ENCODE measurements at regions not wholly inside any gene's neighbourhood (a gene's known extent, or its start where the extent isn't known, plus 50 kb on each side); places are given as distances from the start of the nearest gene placed in this dataset.

GRCh38 chr2:552906-553305 is 124.3 kb downstream of the TMEM18 start:
- WGBS (ENCODE audit: low lambda C conversion rate) = 54% methylated on average over 14 of the region's 14 CpGs
- H2AFZ ChIP-seq (ENCODE audit: low read depth) = no peak overlapping the region
- H3K4me3 ChIP-seq (ENCODE audit: low read depth in 2 of 2, low read length in 1 of 2) = no peak overlapping the region
- no peaks in the 10 kb centered on the region for H3K27me3 ChIP-seq (ENCODE audit: insufficient read depth)
- H3K27ac ChIP-seq (ENCODE audit: low read depth in 2 of 2, low read length in 1 of 2) = no peak overlapping the region
- H3K36me3 ChIP-seq (replicated peaks in 1 of 2; ENCODE audit: control insufficient read depth in 1 of 2, insufficient read depth in 2 of 2, low read length in 1 of 2) = no peaks in the 10 kb centered on the region
- H3F3A ChIP-seq (replicated peaks; ENCODE audit: insufficient read depth) = no peaks in the 10 kb centered on the region
- no peaks in the 10 kb centered on the region for H3K9me2 ChIP-seq
- no peak for DNase-seq
- H4K20me1 ChIP-seq (ENCODE audit: insufficient read depth) = no peaks in the 10 kb centered on the region
- TF ChIP-seq POLR2AphosphoS5 (IDR thresholded peaks at IDR 0.05; ENCODE audit: low read depth, low read length) (no peak), RAD21 (IDR thresholded peaks at IDR 0.05; ENCODE audit: low read length) (no peak), MAX (IDR thresholded peaks at IDR 0.05; ENCODE audit: low read depth) (no peak), JUND (IDR thresholded peaks at IDR 0.05) (no peak), ELF1 (IDR thresholded peaks at IDR 0.05) (no peak)
- ChIA-PET CTCF (interaction anchor here (0.8 to 1.3 kb wide), 4 partner anchors 16 to 83 kb away, joined by 3 to 8 read pairs (median 4); no protein-coding TSS in a partner anchor), POLR2A (no interaction called here)
- H3K9ac ChIP-seq = no peak overlapping the region
- no peak overlapping the region for H3K4me2 ChIP-seq
- H3K9me3 ChIP-seq = 0 out of 2 replicates have a peak, but pooled peaks cover 3% of the 10 kb centered on the region
- H3K4me1 ChIP-seq (ENCODE audit: control insufficient read depth in 1 of 2, insufficient read depth in 2 of 2, low read depth in 1 of 2, low read length in 1 of 2) = peaks cover 0 to 20% of the 10 kb centered on the region in 2 experiments; a peak in 1 of 4 replicates
- no peaks in the 10 kb centered on the region for H3K79me2 ChIP-seq (ENCODE audit: insufficient read depth)

GRCh38 chr2:551621-552020 is 125.6 kb downstream of the TMEM18 start:
- Histone ChIP-seq H3K4me3 (ENCODE audit: low read depth in 2 of 2, low read length in 1 of 2) (no peak overlapping the region), H3K9ac (no peak overlapping the region), H3K4me2 (no peak overlapping the region), H4K20me1 (ENCODE audit: insufficient read depth) (no peaks in the 10 kb centered on the region), H3K9me3 (0 out of 2 replicates have a peak, but pooled peaks cover 3% of the 10 kb centered on the region), H3K79me2 (ENCODE audit: insufficient read depth) (no peaks in the 10 kb centered on the region), H2AFZ (ENCODE audit: low read depth) (no peak overlapping the region), H3K27me3 (ENCODE audit: insufficient read depth) (no peaks in the 10 kb centered on the region), H3K27ac (ENCODE audit: low read depth in 2 of 2, low read length in 1 of 2) (no peak overlapping the region), H3K36me3 (replicated peaks in 1 of 2; ENCODE audit: control insufficient read depth in 1 of 2, insufficient read depth in 2 of 2, low read length in 1 of 2) (no peaks in the 10 kb centered on the region), H3K4me1 (ENCODE audit: control insufficient read depth in 1 of 2, insufficient read depth in 2 of 2, low read depth in 1 of 2, low read length in 1 of 2) (peaks cover 0 to 20% of the 10 kb centered on the region in 2 experiments; a peak in 1 of 4 replicates), H3K9me2 (no peaks in the 10 kb centered on the region), H3F3A (replicated peaks; ENCODE audit: insufficient read depth) (no peaks in the 10 kb centered on the region)
- DNase-seq = peak; percentile 32
- 58% methylated on average over 13 of the region's 13 CpGs for WGBS (ENCODE audit: low lambda C conversion rate)
- no peak for TF ChIP-seq NFIC (IDR thresholded peaks at IDR 0.05; ENCODE audit: borderline replicate concordance)
- TF ChIP-seq ELF1 (IDR thresholded peaks at IDR 0.05) = no peak
- no peak for TF ChIP-seq USF2 (IDR thresholded peaks at IDR 0.05; ENCODE audit: borderline replicate concordance, low read depth, low read length)
- TF ChIP-seq FOSL2 (IDR thresholded peaks at IDR 0.05; ENCODE audit: borderline replicate concordance, low read depth) = no peak
- no peak for TF ChIP-seq EP300 (IDR thresholded peaks at IDR 0.05; ENCODE audit: borderline replicate concordance in 1 of 2, low read depth in 1 of 2, low read length in 1 of 2)
- TF ChIP-seq TEAD4 (IDR thresholded peaks at IDR 0.05; ENCODE audit: borderline replicate concordance, insufficient read depth) = no peak
- TF ChIP-seq GATA2 (CRISPR knock-in tag; IDR thresholded peaks at IDR 0.05) = no peak
- TF ChIP-seq NRF1 (IDR thresholded peaks at IDR 0.05; ENCODE audit: low read depth, low read length) = no peak
- ChIA-PET POLR2A (interaction anchor here (0.9 kb wide), 1 partner anchor 30 kb away, joined by 3 read pairs; no protein-coding TSS in a partner anchor), CTCF (interaction anchor here (1.0 to 1.4 kb wide), 5 partner anchors 16 to 25 kb away, joined by 3 to 5 read pairs (median 4); no protein-coding TSS in a partner anchor)
